ELR (cell line): ENCODE measurements at regions not wholly inside any gene's neighbourhood (a gene's known extent, or its start where the extent isn't known, plus 50 kb on each side); places are given as distances from the start of the nearest gene placed in this dataset.
A peak's percentile ranks its signal among the peaks of the same experiment; 100 is the strongest.
"Not testable (repeated sequence)": the region's sequence is repeated elsewhere in the genome, so short reads cannot be mapped to it uniquely, and the experiment has no call there.

Experiments
- DNase-seq: peaks from one replicate; pipeline ENCODE4 v3.0.0-alpha.2; 2015; ENCODE audit warnings: low read depth

DNA sequence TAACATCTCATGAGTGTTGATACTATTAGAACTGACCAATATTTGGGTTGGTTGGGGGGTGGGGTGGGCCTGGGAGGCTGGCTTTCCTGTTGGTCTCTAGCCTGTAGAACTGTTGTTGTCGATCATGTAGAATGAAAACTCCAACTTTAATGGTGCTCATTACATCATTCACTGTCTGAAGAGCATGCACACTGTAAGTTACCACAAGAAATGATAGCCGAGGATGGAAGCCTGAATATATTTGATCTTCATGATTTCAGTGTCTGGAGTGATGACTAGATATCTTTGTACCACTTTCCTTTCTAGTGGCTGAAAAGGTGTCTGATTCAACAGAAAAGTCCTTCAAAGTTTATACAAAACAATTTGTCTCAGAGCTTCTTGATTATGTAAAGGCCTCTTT, 123.6 kb downstream of the XCL2 start:
- no peak for DNase-seq

GRCh38 chr1:168419736-168420135, 124.1 kb downstream of the XCL2 start:
- no peak for DNase-seq

DNA sequence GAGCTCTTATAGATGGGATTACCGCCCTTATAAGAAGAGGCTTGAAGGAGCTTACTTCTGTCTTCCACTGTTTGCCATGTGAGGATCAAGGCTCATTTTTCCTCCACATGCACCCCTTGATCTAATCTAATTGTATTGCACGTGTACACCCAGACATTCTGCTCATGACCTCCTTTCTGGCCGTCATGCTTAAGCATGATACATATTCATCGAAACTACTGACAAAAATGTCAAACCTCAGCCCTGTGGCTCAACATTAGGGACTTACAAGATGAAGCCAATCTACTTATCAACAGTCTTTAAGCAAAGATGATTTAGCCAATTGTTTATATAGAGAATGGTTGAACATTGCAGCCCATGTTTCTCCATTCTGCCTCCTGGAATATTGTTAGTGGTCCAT, 127.6 kb downstream of the XCL2 start:
- no peak for DNase-seq

DNA sequence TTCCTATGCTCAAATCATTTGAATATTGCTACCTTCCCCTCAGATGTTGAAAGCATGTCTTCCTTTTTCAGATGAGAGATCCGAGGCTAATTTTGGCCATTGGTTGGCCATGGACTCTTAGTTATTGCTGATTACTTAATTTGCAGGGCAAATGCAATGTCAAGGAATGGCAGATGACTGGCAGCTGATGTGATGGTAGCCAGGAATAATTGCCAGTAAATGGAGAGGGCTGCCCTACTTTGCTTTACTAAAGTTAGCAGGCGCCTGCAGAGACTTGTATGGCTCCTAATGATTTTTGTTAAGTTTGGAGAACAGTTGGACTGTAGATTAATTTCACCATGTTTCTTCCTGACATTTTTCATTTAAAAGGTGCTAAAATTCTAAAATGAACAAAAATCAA, 128.9 kb downstream of the XCL2 start:
- no peak for DNase-seq

GRCh38 chr1:168410464-168410863, 129.8 kb downstream of the TBX19 start:
- DNase-seq, result no peak

DNA sequence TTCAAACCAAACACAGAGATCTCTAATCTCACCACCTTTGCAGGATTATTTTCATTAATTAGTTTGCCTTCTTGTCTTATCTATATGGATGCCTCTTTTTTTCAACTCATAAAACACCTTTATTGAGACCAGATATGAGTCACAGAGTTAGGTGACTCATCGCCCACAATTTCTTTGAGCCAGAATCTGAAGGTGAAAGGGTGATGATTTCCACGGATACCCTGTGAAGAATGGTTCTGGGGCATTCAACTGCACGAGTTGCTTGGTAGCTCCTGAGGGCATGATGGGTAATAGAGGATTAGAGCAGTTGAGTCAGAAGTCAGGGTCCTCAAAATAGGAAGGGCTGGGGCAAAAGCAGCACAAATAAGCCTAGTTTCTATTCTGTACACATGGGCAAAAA, 128.2 kb downstream of the TBX19 start:
- DNase-seq, result peak; percentile 74

DNA sequence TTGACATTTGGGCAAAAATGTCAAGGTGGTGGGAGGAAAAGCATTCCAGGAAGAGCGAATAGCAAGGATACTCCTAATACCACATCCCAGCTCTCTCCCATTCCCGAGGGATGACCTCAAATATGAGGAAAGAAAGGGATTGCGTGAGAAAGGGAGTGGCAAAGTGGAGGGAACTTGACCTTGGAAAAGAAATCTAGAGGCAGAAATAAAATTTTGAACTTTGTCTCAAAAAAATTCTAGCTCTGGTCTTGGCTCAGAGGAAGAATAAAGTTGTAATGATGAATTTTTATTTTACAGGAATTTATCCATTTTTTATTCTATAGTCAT, 127.8 kb downstream of the TBX19 start:
- DNase-seq, result peak; percentile 12

GRCh38 chr1:168407832-168408538, 127.3 kb downstream of the TBX19 start:
- no peak for DNase-seq

- DNase-seq, result no peak
Observed at GRCh38 chr1:168405906-168406549, 125.4 kb downstream of the TBX19 start.

DNA sequence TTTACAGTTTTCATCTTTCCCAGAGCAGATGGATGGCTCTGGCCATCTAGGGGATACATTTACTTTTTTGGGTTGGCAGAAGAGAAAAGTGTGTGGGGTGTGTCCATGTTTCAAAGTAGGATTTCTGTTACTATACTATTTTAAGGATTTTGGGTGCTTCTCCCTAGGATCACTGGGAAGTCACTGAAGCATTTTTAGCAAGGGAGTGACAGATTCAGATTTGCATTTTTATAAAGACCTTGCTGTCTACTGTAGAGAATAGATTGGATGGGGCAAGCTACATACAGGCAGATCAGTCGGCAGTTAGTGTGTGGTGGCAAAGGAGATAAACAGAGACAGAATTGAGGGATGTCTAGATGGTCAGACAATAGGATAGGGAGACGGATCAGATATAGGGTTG, 122.5 kb downstream of the TBX19 start:
- no peak for DNase-seq

GRCh38 chr1:168402466-168402865, 121.8 kb downstream of the TBX19 start:
- DNase-seq, result not testable (repeated sequence)

DNA sequence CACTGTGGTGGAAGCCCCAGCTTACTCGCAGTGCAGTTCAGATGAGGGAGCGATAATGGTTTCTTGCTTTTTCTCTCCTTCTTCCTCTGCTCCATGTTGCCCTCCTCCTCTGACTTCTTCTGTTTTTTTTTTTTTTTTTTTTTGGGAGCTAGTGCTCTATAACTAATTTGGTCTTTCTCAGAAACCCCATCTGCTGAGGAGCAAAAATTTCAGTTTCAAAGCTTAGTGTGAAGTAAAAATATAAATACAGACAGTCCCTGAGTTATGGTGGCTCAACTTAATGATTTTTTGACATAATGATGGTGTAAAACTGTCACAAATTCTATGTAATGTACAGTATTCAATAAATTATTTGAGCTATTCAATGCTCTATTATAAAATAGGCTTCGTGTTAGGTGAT, 120.7 kb downstream of the TBX19 start:
- no peak for DNase-seq

GRCh38 chr1:168400139-168400538, 119.5 kb downstream of the TBX19 start:
- DNase-seq, result no peak

DNA sequence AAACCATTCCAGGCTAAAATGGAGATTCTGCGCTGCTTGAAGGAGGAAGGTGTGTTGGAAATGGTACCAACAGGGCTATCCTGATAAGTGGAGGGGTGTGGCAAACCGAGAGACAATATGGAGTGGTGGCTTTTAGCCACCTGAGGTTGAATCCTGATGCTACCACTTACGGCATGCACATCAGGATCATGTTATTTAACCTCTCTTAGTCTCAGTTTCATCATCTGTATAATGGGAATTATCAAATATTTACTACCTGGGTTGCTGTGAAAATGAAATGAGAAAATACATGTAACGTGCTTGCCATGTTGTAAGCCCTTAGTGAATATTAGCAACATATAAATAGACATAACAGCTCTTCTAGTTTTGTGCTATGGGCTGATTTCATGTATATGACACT, 117.1 kb downstream of the TBX19 start:
- DNase-seq, result no peak

GRCh38 chr1:168396940-168397684, 116.4 kb downstream of the TBX19 start:
- DNase-seq, result peak; percentile 34

GRCh38 chr1:168396508-168396907, 115.8 kb downstream of the TBX19 start:
- no peak for DNase-seq

GRCh38 chr1:168394858-168395257, 114.2 kb downstream of the TBX19 start:
- DNase-seq, result no peak

- no peak for DNase-seq
Observed at GRCh38 chr1:168392958-168393549, 112.4 kb downstream of the TBX19 start.

- no peak for DNase-seq
Observed at GRCh38 chr1:168391851-168392681, 111.4 kb downstream of the TBX19 start.

GRCh38 chr1:168390271-168390670, 109.6 kb downstream of the TBX19 start:
- DNase-seq, result no peak

DNA sequence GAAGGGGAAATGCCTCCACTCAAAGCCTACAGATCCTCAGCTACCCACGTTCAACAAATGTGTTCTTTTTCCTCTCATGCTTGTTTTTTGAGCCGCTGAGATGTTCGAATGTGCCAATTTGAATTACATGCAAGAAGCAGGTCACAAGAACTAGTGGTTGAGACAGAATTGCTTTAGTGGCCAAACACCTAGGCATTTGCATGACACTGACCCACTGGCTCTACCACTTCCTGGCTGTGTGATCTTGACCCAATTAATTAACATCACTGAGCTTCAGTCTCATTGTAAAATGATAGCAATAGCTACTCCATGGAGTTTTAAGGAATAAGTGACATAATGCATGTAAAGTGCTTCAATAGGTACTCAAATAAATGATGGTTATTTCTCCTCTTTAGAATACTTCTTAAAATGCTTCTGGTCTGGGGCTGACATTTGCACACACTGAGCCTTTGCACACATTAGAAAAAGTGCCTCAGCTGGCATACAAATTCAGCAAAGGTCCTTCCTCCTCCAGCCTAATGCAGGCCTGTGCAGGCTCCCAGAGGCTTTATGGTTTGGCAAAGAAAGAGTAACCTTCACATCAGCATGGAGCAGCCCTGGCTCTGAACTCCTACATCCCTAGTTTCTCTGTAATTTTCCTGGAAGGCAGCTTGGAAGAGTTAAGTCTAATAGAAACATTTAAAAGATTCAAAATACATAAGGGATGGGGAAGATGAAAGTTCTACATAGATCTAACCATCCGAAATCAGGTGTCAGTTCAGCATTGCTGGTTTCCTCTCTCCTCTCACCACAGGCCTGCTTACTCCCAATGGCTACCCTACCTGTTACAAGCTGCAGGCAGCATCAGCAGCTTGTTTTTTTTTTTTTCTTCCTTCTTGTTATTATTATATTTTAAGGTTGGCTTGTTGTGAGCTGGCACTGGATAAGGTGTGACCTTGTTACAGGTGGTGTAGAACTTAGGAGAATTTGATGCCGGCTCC, 107.4 kb downstream of the TBX19 start:
- no peak for DNase-seq
